DND-41 (cell line): ENCODE measurements at regions not wholly inside any gene's neighbourhood (a gene's known extent, or its start where the extent isn't known, plus 50 kb on each side); places are given as distances from the start of the nearest gene placed in this dataset.

ENCODE experiments used
- ATAC-seq: fragments of 200-7000 bp; cut with Tn5 transposase; 3 replicates; pipeline ENCODE4 v1.9.1; 2021; ENCODE audit warnings: low read depth; ENCODE audit not compliant: insufficient read depth
- DNase-seq: peaks from one replicate; pipeline ENCODE4 v3.0.0-alpha.2; 2020
- H2AFZ ChIP-seq: 2 replicates; pipeline ENCODE4 v1.6.0; 2012; ENCODE audit warnings: low read depth, low read length
- H3K27ac ChIP-seq: 2 replicates; pipeline ENCODE4 v1.5.1; 2012; ENCODE audit warnings: low read length, inconsistent platforms
- H3K27me3 ChIP-seq: fragments of 200-600 bp; sonication (generic); 2 replicates; pipeline ENCODE4 v1.6.0; 2012; ENCODE audit warnings: low read length, mild to moderate bottlenecking, inconsistent platforms; ENCODE audit not compliant: insufficient read depth, poor library complexity
- H3K36me3 ChIP-seq: 2 replicates; pipeline ENCODE4 v1.5.1; 2012; ENCODE audit warnings: low read length, inconsistent platforms; ENCODE audit not compliant: insufficient read depth
- H3K4me1 ChIP-seq: 2 replicates; pipeline ENCODE4 v1.5.1; 2012; ENCODE audit warnings: mild to moderate bottlenecking, low read length; ENCODE audit not compliant: insufficient read depth
- H3K4me2 ChIP-seq: 2 replicates; pipeline ENCODE4 v1.6.0; 2012; ENCODE audit warnings: mild to moderate bottlenecking, moderate library complexity, low read length, inconsistent platforms; ENCODE audit not compliant: insufficient read depth
- H3K4me3 ChIP-seq, 2 experiments: fragments of 200-600 bp in 1 of 2; shearing (Covaris generic) in 1 of 2; 2 replicates each; pipeline ENCODE4 v1.5.1; 2012 to 2016; ENCODE audit warnings: inconsistent platforms in 2 of 2, low read length in 2 of 2, mild to moderate bottlenecking in 2 of 2, low read depth in 1 of 2, moderate library complexity in 1 of 2
- H3K79me2 ChIP-seq: 2 replicates; pipeline ENCODE4 v1.6.0; 2012; ENCODE audit warnings: low read length, inconsistent platforms; ENCODE audit not compliant: insufficient read depth
- H3K9ac ChIP-seq: 2 replicates; pipeline ENCODE4 v1.6.0; 2012; ENCODE audit warnings: low read depth, mild to moderate bottlenecking, inconsistent platforms, low read length, moderate library complexity
- H3K9me3 ChIP-seq: 2 replicates; pipeline ENCODE4 v1.5.1; 2012; ENCODE audit warnings: low read length, moderate library complexity, mild to moderate bottlenecking, inconsistent platforms; ENCODE audit not compliant: insufficient read depth, severe bottlenecking
- H4K20me1 ChIP-seq: 2 replicates; pipeline ENCODE4 v1.6.0; 2012; ENCODE audit warnings: low read length; ENCODE audit not compliant: insufficient read depth
- EZH2 ChIP-seq: IDR thresholded peaks from 3 replicates; pipeline ENCODE4 v1.6.1; 2012; ENCODE audit warnings: borderline replicate concordance, low read depth, mild to moderate bottlenecking, moderate library complexity, low read length, inconsistent platforms; ENCODE audit not compliant: severe bottlenecking
- TF ChIP-seq, protein P1 (sequence below): IDR thresholded peaks from 2 replicates; pipeline ENCODE4 v1.5.1; 2012; ENCODE audit warnings: borderline replicate concordance, low read length, moderate library complexity, mild to moderate bottlenecking; ENCODE audit not compliant: poor library complexity, severe bottlenecking; ENCODE audit errors: extremely low read depth

DNA sequence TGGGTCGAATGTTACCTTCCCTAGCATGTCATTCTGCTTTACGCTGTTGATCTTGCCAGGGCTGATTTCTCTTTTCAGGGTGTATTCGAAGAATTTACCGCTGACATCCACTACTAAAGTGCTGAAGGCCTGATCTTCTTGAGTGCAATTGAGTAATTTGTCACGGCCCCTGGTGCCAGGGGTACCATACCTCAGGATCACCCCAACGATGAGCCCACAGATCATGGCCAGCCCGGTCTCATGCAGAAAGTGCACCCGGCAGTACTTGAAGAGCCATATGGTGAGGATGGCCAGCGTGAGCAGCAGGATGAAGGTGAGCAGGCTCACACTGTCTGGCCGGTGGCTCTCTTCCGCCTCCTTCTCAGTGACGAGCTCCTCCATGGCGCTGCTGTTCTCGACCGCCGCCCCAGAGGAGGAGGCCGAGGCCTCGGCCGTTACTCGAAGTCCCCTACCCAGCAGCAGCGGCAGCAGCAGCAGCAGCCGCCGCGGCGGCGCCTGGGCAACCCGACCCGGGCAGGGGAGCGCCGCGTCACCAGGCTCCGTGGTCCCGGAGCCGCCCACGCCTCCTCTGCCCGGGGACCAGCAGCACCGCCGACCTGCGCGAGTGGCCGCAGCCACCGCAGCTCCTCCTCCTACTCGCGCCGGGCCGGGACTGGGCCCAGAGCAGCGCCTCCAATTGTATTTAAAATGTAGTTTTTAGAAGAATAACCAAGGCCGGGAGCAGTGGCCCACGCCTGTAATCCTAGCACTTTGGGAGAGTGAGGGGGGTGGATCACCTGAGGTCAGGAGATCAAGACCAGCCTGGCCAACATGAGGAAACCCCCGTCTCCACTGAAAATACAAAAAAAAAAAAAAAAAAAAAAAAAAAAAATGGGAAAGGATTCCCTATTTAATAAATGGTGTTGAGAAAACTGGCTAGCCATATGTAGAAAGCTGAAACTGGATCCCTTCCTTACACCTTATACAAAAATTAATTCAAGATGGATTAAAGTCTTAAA is 58.5 kb upstream of the TMPO start:
- H3K4me2 ChIP-seq = no peak overlapping the region
- no peak overlapping the region for H3K27ac ChIP-seq
- H3K36me3 ChIP-seq = no peaks in the 10 kb centered on the region
- H4K20me1 ChIP-seq = no peaks in the 10 kb centered on the region
- no peak for ATAC-seq
- H3K27me3 ChIP-seq = no peaks in the 10 kb centered on the region
- H3K4me1 ChIP-seq = no peaks in the 10 kb centered on the region
- TF ChIP-seq EZH2 = no peak
- TF ChIP-seq, protein P1, sequence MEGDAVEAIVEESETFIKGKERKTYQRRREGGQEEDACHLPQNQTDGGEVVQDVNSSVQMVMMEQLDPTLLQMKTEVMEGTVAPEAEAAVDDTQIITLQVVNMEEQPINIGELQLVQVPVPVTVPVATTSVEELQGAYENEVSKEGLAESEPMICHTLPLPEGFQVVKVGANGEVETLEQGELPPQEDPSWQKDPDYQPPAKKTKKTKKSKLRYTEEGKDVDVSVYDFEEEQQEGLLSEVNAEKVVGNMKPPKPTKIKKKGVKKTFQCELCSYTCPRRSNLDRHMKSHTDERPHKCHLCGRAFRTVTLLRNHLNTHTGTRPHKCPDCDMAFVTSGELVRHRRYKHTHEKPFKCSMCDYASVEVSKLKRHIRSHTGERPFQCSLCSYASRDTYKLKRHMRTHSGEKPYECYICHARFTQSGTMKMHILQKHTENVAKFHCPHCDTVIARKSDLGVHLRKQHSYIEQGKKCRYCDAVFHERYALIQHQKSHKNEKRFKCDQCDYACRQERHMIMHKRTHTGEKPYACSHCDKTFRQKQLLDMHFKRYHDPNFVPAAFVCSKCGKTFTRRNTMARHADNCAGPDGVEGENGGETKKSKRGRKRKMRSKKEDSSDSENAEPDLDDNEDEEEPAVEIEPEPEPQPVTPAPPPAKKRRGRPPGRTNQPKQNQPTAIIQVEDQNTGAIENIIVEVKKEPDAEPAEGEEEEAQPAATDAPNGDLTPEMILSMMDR = no peak
- H3K4me3 ChIP-seq = no peak overlapping the region
- H3K79me2 ChIP-seq = no peaks in the 10 kb centered on the region
- DNase-seq = no peak
- H3K9ac ChIP-seq = no peak overlapping the region
- no peak overlapping the region; the same call in 1 of the 2 replicates for H2AFZ ChIP-seq
- no peaks in the 10 kb centered on the region for H3K9me3 ChIP-seq

DNA sequence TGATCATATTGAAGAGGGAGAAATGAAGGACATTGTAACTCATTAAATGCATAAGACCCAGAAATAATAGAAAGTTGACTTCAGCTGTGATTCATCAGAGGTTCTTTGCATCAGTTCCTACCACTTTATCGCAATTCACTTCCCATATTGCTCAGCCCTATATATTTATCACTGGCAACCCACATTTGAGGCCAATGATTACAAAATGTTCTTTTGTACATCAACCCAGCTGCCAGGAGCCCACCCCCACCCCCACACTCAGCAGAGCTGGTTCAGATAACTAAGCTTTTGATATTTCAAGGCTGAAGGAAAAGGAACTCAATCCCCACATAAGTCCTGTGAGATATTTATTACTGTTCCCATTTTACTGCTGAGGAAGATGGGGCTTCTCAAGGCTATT is 51.2 kb upstream of the TMPO start:
- DNase-seq = no peak
- H3K4me3 ChIP-seq = no peak overlapping the region
- no peak overlapping the region for H2AFZ ChIP-seq

DNA sequence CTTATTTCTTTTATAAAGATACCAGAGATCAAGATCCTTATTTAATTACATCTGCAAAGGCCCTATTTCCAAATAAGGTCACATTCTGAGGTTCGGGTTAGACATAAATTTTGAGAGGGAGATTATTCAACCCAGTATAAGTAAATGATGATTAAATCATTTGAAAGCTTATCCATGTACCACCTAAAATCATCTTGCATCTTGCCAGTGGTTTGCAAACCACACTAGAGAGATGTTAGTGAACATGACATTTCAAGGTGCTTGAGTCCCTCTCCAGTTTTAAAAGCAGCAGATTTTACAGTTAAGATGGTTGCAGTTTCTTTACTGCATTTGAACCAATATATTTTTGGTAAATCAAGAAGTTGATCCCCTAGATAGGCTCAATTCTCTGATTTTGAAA is 49.9 kb upstream of the TMPO start:
- ATAC-seq = no peak
- H3K9ac ChIP-seq = no peak overlapping the region
- H3K4me3 ChIP-seq = no peak overlapping the region
- H3K79me2 ChIP-seq = no peaks in the 10 kb centered on the region
- TF ChIP-seq, protein P1 = no peak
- no peak for TF ChIP-seq EZH2
- no peaks in the 10 kb centered on the region for H4K20me1 ChIP-seq
- H3K36me3 ChIP-seq = no peaks in the 10 kb centered on the region
- no peak overlapping the region for H3K4me2 ChIP-seq
- peaks cover 4% of the 10 kb centered on the region for H3K27me3 ChIP-seq
- no peak overlapping the region for H3K27ac ChIP-seq
- no peaks in the 10 kb centered on the region for H3K9me3 ChIP-seq
- no peak overlapping the region for H2AFZ ChIP-seq
- no peak for DNase-seq
- no peaks in the 10 kb centered on the region for H3K4me1 ChIP-seq

More for the DNA sequence above, 51.2 kb upstream of the TMPO start:
- H4K20me1 ChIP-seq = no peaks in the 10 kb centered on the region
- H3K4me2 ChIP-seq = no peak overlapping the region
- no peaks in the 10 kb centered on the region for H3K4me1 ChIP-seq
- H3K27ac ChIP-seq = no peak overlapping the region
- no peak overlapping the region for H3K9ac ChIP-seq
- ATAC-seq = no peak
- no peaks in the 10 kb centered on the region for H3K9me3 ChIP-seq
- TF ChIP-seq, protein P1 = no peak
- peaks cover 2% of the 10 kb centered on the region for H3K27me3 ChIP-seq
- H3K79me2 ChIP-seq = no peaks in the 10 kb centered on the region
- H3K36me3 ChIP-seq = no peaks in the 10 kb centered on the region
